Activated CD4-positive, CD25-positive, alpha-beta regulatory T cell treated with anti-CD3 and anti-CD28 coated beads, Interleukin-2, amount 50 U/mL, for 16 hours (primary cell): ENCODE measurements at regions not wholly inside any gene's neighbourhood (a gene's known extent, or its start where the extent isn't known, plus 50 kb on each side); places are given as distances from the start of the nearest gene placed in this dataset.

Experiments used
- DNase-seq: peaks from one replicate; pipeline ENCODE4 v3.0.0-alpha.2; 2020; ENCODE audit warnings: low read depth, low spot score

GRCh38 chr2:2998971-2999370, 378.6 kb downstream of the EIPR1 start:
- DNase-seq: no peak

GRCh38 chr2:2993172-2993692, 384.4 kb downstream of the EIPR1 start:
- DNase-seq: no peak

GRCh38 chr2:2992634-2993033, 385.0 kb downstream of the EIPR1 start:
- no peak for DNase-seq

- no peak for DNase-seq
These were observed 392.6 kb downstream of the EIPR1 start for GRCh38 chr2:2985020-2985419.

- DNase-seq: no peak
These were observed 396.6 kb downstream of the EIPR1 start for GRCh38 chr2:2981000-2981399.

GRCh38 chr2:2974982-2975381, 402.6 kb downstream of the EIPR1 start:
- no peak for DNase-seq

GRCh38 chr2:2960441-2961133, 417.0 kb downstream of the EIPR1 start:
- no peak for DNase-seq

- DNase-seq: no peak
These were observed 427.1 kb downstream of the EIPR1 start for GRCh38 chr2:2950403-2950952.

- no peak for DNase-seq
These were observed 430.2 kb downstream of the EIPR1 start for GRCh38 chr2:2947406-2947805.

GRCh38 chr2:2942906-2943305, 434.7 kb downstream of the EIPR1 start:
- DNase-seq: no peak

GRCh38 chr2:2942225-2942624, 435.4 kb downstream of the EIPR1 start:
- DNase-seq: no peak

- DNase-seq: no peak
These were observed 436.4 kb downstream of the EIPR1 start for GRCh38 chr2:2941205-2941604.

- no peak for DNase-seq
These were observed 436.9 kb downstream of the EIPR1 start for GRCh38 chr2:2940702-2941101.

- DNase-seq: no peak
These were observed 437.6 kb downstream of the EIPR1 start for GRCh38 chr2:2940061-2940460.

- DNase-seq: no peak
These were observed 438.4 kb downstream of the EIPR1 start for GRCh38 chr2:2939078-2939795.

- DNase-seq: no peak
These were observed 439.1 kb downstream of the EIPR1 start for GRCh38 chr2:2938481-2938880.

GRCh38 chr2:2935445-2936149, 442.0 kb downstream of the EIPR1 start:
- no peak for DNase-seq

GRCh38 chr2:2933426-2933825, 444.2 kb downstream of the EIPR1 start:
- DNase-seq: no peak

- no peak for DNase-seq
These were observed 444.8 kb downstream of the EIPR1 start for GRCh38 chr2:2932692-2933305.

- no peak for DNase-seq
These were observed 445.4 kb downstream of the EIPR1 start for GRCh38 chr2:2932189-2932588.

GRCh38 chr2:2931318-2932075, 446.1 kb downstream of the EIPR1 start:
- no peak for DNase-seq
